ENCODE measurements at regions not wholly inside any gene's neighbourhood (a gene's known extent, or its start where the extent isn't known, plus 50 kb on each side); places are given as distances from the start of the nearest gene placed in this dataset.

DNA sequence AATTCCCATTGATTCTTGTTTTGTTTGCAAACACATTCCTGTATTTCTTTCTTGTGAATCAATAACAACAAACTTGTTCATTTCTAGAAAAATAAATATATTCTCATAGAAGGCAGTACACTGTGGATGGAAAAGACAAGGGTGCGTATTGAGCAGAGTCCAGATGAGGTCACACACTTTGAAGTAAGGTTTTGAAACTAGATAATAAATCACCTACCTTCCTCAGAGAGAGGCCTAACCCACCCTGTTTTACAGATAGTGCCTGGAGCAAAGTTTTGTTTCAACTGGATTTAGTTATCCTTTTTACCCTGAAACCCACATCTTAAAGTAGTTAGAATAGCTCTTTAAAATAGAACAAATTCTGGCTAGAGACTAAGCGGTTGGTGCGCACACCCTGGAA is 137.1 kb upstream of the PIEZO2 start:
- Histone ChIP-seq H3K9me3 (no peaks in the 10 kb centered on the region), H3K27ac (no peak overlapping the region), H3K4me1 (ENCODE audit: control insufficient read depth in 1 of 2, insufficient read depth in 1 of 2, low read depth in 1 of 2, low read length in 1 of 2) (no peaks in the 10 kb centered on the region), H3K36me3 (no peaks in the 10 kb centered on the region), H3K27me3 (no peaks in the 10 kb centered on the region), H3K4me3 (ENCODE audit: low read depth in 1 of 2, low read length in 1 of 2) (no peak overlapping the region)
- no peak for TF ChIP-seq CTCF (IDR thresholded peaks at IDR 0.05)

DNA sequence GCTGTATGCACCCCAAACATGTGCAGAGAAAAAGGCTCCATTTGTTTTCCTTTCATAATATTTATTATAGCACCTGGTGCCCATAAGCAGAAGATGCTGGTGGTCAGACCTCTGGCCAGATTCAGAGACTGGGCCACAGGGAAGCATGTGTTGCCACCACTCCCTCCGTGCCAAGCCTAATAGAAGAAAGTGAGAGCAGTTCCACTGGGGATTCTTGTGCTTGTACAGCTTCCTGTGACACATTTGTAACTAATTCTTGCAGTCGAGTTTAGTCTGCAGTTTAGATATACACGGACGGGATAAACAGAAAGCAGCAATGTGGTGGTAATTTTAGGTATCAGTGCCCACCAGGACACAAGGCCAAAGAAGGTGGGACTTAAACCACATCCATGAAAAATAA is 135.4 kb upstream of the PIEZO2 start:
- Histone ChIP-seq H3K36me3 (no peaks in the 10 kb centered on the region), H3K4me3 (ENCODE audit: low read depth in 1 of 2, low read length in 1 of 2) (no peak overlapping the region), H3K27ac (no peak overlapping the region), H3K27me3 (no peaks in the 10 kb centered on the region), H3K4me1 (ENCODE audit: control insufficient read depth in 1 of 2, insufficient read depth in 1 of 2, low read depth in 1 of 2, low read length in 1 of 2) (no peaks in the 10 kb centered on the region), H3K9me3 (no peaks in the 10 kb centered on the region)
- TF ChIP-seq CTCF (IDR thresholded peaks at IDR 0.05), result no peak

DNA sequence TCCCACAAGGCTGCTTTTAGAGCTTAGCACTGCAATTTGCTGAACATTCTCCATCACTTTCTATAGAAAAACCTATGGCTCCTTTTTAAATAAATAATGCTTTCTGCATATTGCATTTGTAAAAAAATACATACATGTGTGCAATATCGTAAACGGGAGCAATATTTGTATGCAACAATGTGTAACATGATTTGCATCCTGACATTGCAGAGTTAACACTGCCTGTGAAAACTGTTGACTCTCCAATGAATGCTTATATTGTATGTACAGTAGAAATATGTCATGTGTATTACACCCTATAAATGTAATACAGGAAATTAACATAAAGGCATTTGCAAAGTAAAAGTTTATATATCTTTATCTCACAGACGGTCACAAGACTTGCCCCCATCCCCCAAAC is 135.0 kb upstream of the PIEZO2 start:
- Histone ChIP-seq H3K36me3 (no peaks in the 10 kb centered on the region), H3K4me3 (ENCODE audit: low read depth in 1 of 2, low read length in 1 of 2) (no peak overlapping the region), H3K27ac (no peak overlapping the region), H3K27me3 (no peaks in the 10 kb centered on the region), H3K9me3 (no peaks in the 10 kb centered on the region), H3K4me1 (ENCODE audit: control insufficient read depth in 1 of 2, insufficient read depth in 1 of 2, low read depth in 1 of 2, low read length in 1 of 2) (no peaks in the 10 kb centered on the region)
- TF ChIP-seq CTCF (IDR thresholded peaks at IDR 0.05), result no peak

GRCh38 chr18:11283479-11284161 is 134.3 kb upstream of the PIEZO2 start:
- no peak overlapping the region for H3K4me3 ChIP-seq (ENCODE audit: low read depth in 1 of 2, low read length in 1 of 2)
- no peak overlapping the region for H3K27ac ChIP-seq
- TF ChIP-seq CTCF (IDR thresholded peaks at IDR 0.05), result no peak
- H3K36me3 ChIP-seq, result no peaks in the 10 kb centered on the region
- no peaks in the 10 kb centered on the region for H3K4me1 ChIP-seq (ENCODE audit: control insufficient read depth in 1 of 2, insufficient read depth in 1 of 2, low read depth in 1 of 2, low read length in 1 of 2)
- no peaks in the 10 kb centered on the region for H3K9me3 ChIP-seq
- no peaks in the 10 kb centered on the region for H3K27me3 ChIP-seq

- Histone ChIP-seq H3K27ac (no peak overlapping the region), H3K9me3 (no peaks in the 10 kb centered on the region), H3K36me3 (no peaks in the 10 kb centered on the region), H3K27me3 (no peaks in the 10 kb centered on the region), H3K4me1 (ENCODE audit: control insufficient read depth in 1 of 2, insufficient read depth in 1 of 2, low read depth in 1 of 2, low read length in 1 of 2) (no peaks in the 10 kb centered on the region), H3K4me3 (ENCODE audit: low read depth in 1 of 2, low read length in 1 of 2) (no peak overlapping the region)
- TF ChIP-seq CTCF (IDR thresholded peaks at IDR 0.05), result no peak
These were observed 130.1 kb upstream of the PIEZO2 start for GRCh38 chr18:11279461-11279860.

Measured in neutrophil (primary cell).